H1 (cell line): ENCODE measurements at regions not wholly inside any gene's neighbourhood (a gene's known extent, or its start where the extent isn't known, plus 50 kb on each side); places are given as distances from the start of the nearest gene placed in this dataset.

Source experiments
- CTCF ChIA-PET: fragments of 300-600 bp; sonication (Branson Sonifier 250); formaldehyde crosslinking; loops from one replicate; lab custom pipeline; 2021; ENCODE audit not compliant: partially characterized antibody; lab: Charles Lee
- POLR2A ChIA-PET: fragments of 300-600 bp; sonication (Branson Sonifier 250); formaldehyde crosslinking; loops from one replicate; lab custom pipeline; 2021; ENCODE audit warnings: inconsistent platforms; ENCODE audit not compliant: partially characterized antibody; lab: Charles Lee
- DNase-seq, 2 experiments: peaks; one replicate each; pipeline versions ENCODE4 v3.0.0 to v3.0.0-alpha.2; 2010 to 2022; ENCODE audit warnings: low spot score in 2 of 2, low read depth in 1 of 2, mixed read lengths in 1 of 2
- FAIRE-seq: peaks from 2 replicates; lab custom pipeline; 2011; peaks lifted over from hg19 to GRCh38; lab: Jason Lieb, UNC
- H2AFZ ChIP-seq: 2 replicates; pipeline ENCODE4 v1.8.1; 2012; ENCODE audit warnings: low read length, inconsistent platforms
- H2AK5ac ChIP-seq: 2 replicates; pipeline ENCODE4 v1.6.1; 2013; ENCODE audit warnings: low read depth, low read length
- H2BK120ac ChIP-seq: replicated peaks from 2 replicates; pipeline ENCODE3; 2013; ENCODE audit warnings: low read depth, low read length, inconsistent platforms
- H2BK12ac ChIP-seq: 2 replicates; pipeline ENCODE4 v1.6.1; 2013; ENCODE audit warnings: low read depth, low read length
- H2BK15ac ChIP-seq: 2 replicates; pipeline ENCODE4 v1.6.1; 2013; ENCODE audit warnings: low read length
- H2BK20ac ChIP-seq: 2 replicates; pipeline ENCODE4 v1.6.1; 2013; ENCODE audit warnings: low read length
- H2BK5ac ChIP-seq: 2 replicates; pipeline ENCODE4 v1.6.1; 2013; ENCODE audit warnings: low read depth, low read length
- H3K14ac ChIP-seq: 2 replicates; pipeline ENCODE4 v1.6.1; 2013; ENCODE audit warnings: inconsistent platforms; ENCODE audit not compliant: insufficient read length
- H3K18ac ChIP-seq: 2 replicates; pipeline ENCODE4 v1.6.1; 2013; ENCODE audit warnings: low read length; ENCODE audit errors: extremely low read depth
- H3K23ac ChIP-seq: 2 replicates; pipeline ENCODE4 v1.6.1; 2013; ENCODE audit warnings: inconsistent platforms; ENCODE audit not compliant: insufficient read length
- H3K23me2 ChIP-seq: 2 replicates; pipeline ENCODE4 v1.6.1; 2013; ENCODE audit warnings: low read depth, low read length
- H3K27ac ChIP-seq: 2 replicates; pipeline ENCODE4 v1.6.1; 2011; ENCODE audit warnings: low read depth, low read length, inconsistent platforms
- H3K27me3 ChIP-seq, 4 experiments: replicated peaks in 1 of 4; 1 replicate in 1 of 4; 2 replicates in 3 of 4; pipeline versions ENCODE4 v1.6.1 to v1.8.1; 2011 to 2013; ENCODE audit warnings: low read length in 3 of 4, mild to moderate bottlenecking in 3 of 4, inconsistent platforms in 2 of 4, mixed read lengths in 2 of 4, moderate library complexity in 1 of 4; ENCODE audit not compliant: control insufficient read depth in 3 of 4, insufficient read depth in 3 of 4; ENCODE audit errors: extremely low read depth in 1 of 4
- H3K36me3 ChIP-seq, 4 experiments: 2 replicates each; pipeline versions ENCODE4 v1.6.1 to v1.8.1; 2011 to 2013; ENCODE audit warnings: mild to moderate bottlenecking in 4 of 4, low read length in 3 of 4, moderate library complexity in 2 of 4, control low read depth in 1 of 4, inconsistent platforms in 1 of 4; ENCODE audit not compliant: insufficient read depth in 4 of 4, control insufficient read depth in 2 of 4
- H3K4ac ChIP-seq: replicated peaks from 2 replicates; pipeline ENCODE3; 2013; ENCODE audit warnings: low read length, low read depth, mixed read lengths, inconsistent platforms; ENCODE audit not compliant: insufficient read length
- H3K4me1 ChIP-seq, 4 experiments: replicated peaks in 1 of 4; 1 replicate in 1 of 4; 2 replicates in 3 of 4; pipeline versions ENCODE4 v1.6.1 to v1.8.1; 2011 to 2013; ENCODE audit warnings: low read length in 3 of 4, inconsistent platforms in 2 of 4, mixed read lengths in 1 of 4; ENCODE audit not compliant: insufficient read depth in 4 of 4, control insufficient read depth in 3 of 4
- H3K4me2 ChIP-seq, 2 experiments: 2 replicates each; pipeline versions ENCODE4 v1.6.1 to v1.8.1; 2011 to 2013; ENCODE audit warnings: low read depth in 2 of 2, low read length in 2 of 2, control low read depth in 1 of 2, inconsistent platforms in 1 of 2, mild to moderate bottlenecking in 1 of 2; ENCODE audit not compliant: insufficient read depth in 1 of 2
- H3K4me3 ChIP-seq, 4 experiments: fragments of 200-600, 300-600 bp in 1 of 4; sonication (generic), shearing (Covaris generic), sonication (Bioruptor Twin) in 1 of 4; 2 replicates each; pipeline versions ENCODE4 v1.5.1 to v1.8.1; 2011 to 2016; ENCODE audit warnings: low read length in 4 of 4, low read depth in 3 of 4, control low read depth in 2 of 4, inconsistent platforms in 2 of 4, mild to moderate bottlenecking in 2 of 4, mixed read lengths in 1 of 4, moderate library complexity in 1 of 4; ENCODE audit not compliant: insufficient read depth in 2 of 4; ENCODE audit errors: extremely low read depth in 1 of 4
- H3K56ac ChIP-seq: replicated peaks from 2 replicates; pipeline ENCODE3; 2013; ENCODE audit warnings: low read depth, mild to moderate bottlenecking, mixed read lengths, low read length, inconsistent platforms; ENCODE audit not compliant: insufficient read length
- H3K79me1 ChIP-seq: 2 replicates; pipeline ENCODE4 v1.6.1; 2013; ENCODE audit warnings: low read depth, low read length, control low read depth
- H3K79me2 ChIP-seq, 2 experiments: 2 replicates each; pipeline versions ENCODE4 v1.6.1 to v1.8.1; 2012 to 2013; ENCODE audit warnings: low read length in 2 of 2, mild to moderate bottlenecking in 2 of 2, inconsistent platforms in 1 of 2; ENCODE audit not compliant: insufficient read depth in 2 of 2, control insufficient read depth in 1 of 2
- H3K9ac ChIP-seq, 4 experiments: replicated peaks in 1 of 4; 1 replicate in 1 of 4; 2 replicates in 3 of 4; pipeline versions ENCODE4 v1.6.1 to v1.8.1; 2011 to 2013; ENCODE audit warnings: low read depth in 3 of 4, low read length in 3 of 4, control low read depth in 2 of 4, mild to moderate bottlenecking in 2 of 4, moderate library complexity in 2 of 4, inconsistent platforms in 1 of 4; ENCODE audit errors: extremely low read depth in 1 of 4
- H3K9me3 ChIP-seq, 2 experiments: 2 replicates each; pipeline versions ENCODE4 v1.6.1 to v1.8.1; 2012 to 2013; ENCODE audit warnings: mild to moderate bottlenecking in 2 of 2, moderate library complexity in 2 of 2, control low read depth in 1 of 2, inconsistent platforms in 1 of 2, low read depth in 1 of 2, low read length in 1 of 2, mixed read lengths in 1 of 2; ENCODE audit not compliant: insufficient read depth in 2 of 2
- H4K20me1 ChIP-seq, 2 experiments: replicated peaks in 1 of 2; 2 replicates each; pipeline versions ENCODE3 to v1.8.1; 2011 to 2013; ENCODE audit warnings: inconsistent platforms in 2 of 2, low read length in 2 of 2, mild to moderate bottlenecking in 1 of 2; ENCODE audit not compliant: insufficient read depth in 2 of 2, control insufficient read depth in 1 of 2
- H4K5ac ChIP-seq: 2 replicates; pipeline ENCODE4 v1.6.1; 2013; ENCODE audit warnings: low read length, low read depth, mixed read lengths, inconsistent platforms; ENCODE audit not compliant: insufficient read length
- H4K8ac ChIP-seq: 2 replicates; pipeline ENCODE4 v1.8.0; 2013; ENCODE audit warnings: mild to moderate bottlenecking, moderate library complexity, low read length, inconsistent platforms; ENCODE audit not compliant: insufficient read depth; ENCODE audit errors: extremely low read depth
- H4K91ac ChIP-seq: replicated peaks from 2 replicates; pipeline ENCODE3; 2013; ENCODE audit warnings: low read length, mixed read lengths, inconsistent platforms; ENCODE audit not compliant: insufficient read length
- BCL11A ChIP-seq, 2 experiments: IDR thresholded peaks; one replicate each; pipeline ENCODE4 v1.6.1; 2011; ENCODE audit warnings: low read depth in 2 of 2, low read length in 2 of 2, mild to moderate bottlenecking in 2 of 2
- BRCA1 ChIP-seq: IDR thresholded peaks from 2 replicates; pipeline ENCODE4 v1.6.1; 2012; ENCODE audit warnings: low read depth, low read length, improper control_type of control experiment
- EZH2 ChIP-seq: fragments of 200-600 bp; sonication (generic); IDR thresholded peaks from 2 replicates; pipeline ENCODE4 v1.7.1; 2012; ENCODE audit warnings: low read depth, mild to moderate bottlenecking, moderate library complexity, low read length, inconsistent platforms; ENCODE audit not compliant: severe bottlenecking
- POU5F1 ChIP-seq: IDR thresholded peaks from 2 replicates; pipeline ENCODE4 v1.6.1; 2011; ENCODE audit warnings: low read depth, mild to moderate bottlenecking, low read length, moderate library complexity
- RXRA ChIP-seq: IDR thresholded peaks from 2 replicates; pipeline ENCODE4 v1.6.1; 2011; ENCODE audit warnings: low read depth, mild to moderate bottlenecking, low read length, moderate library complexity; ENCODE audit not compliant: insufficient read depth
- SUZ12 ChIP-seq: fragments of 200-600 bp; sonication (generic); IDR thresholded peaks from 2 replicates; pipeline ENCODE4 v1.6.1; 2012; ENCODE audit warnings: mild to moderate bottlenecking, inconsistent platforms, low read length, moderate library complexity, mixed read lengths
- TAF1 ChIP-seq: IDR thresholded peaks from 2 replicates; pipeline ENCODE4 v1.6.1; 2011; ENCODE audit warnings: mild to moderate bottlenecking, low read depth, low read length
- WGBS, 2 experiments: shearing (Covaris generic) in 1 of 2; methylation state at CpG; one replicate each; pipeline versions ENCODE4 v1.1.6 to v1.1.7; 2013 to 2015; ENCODE audit warnings: low lambda C conversion rate in 2 of 2, mixed read lengths in 2 of 2, inconsistent platforms in 1 of 2, low coverage in 1 of 2, missing lambda C conversion rate in 1 of 2; ENCODE audit not compliant: insufficient replicate concordance in 2 of 2, insufficient coverage in 1 of 2, insufficient read length in 1 of 2; ENCODE audit errors: extremely low coverage in 1 of 2, missing lambda C conversion rate in 1 of 2; 5-methylcytosine and 5-hydroxymethylcytosine counted together

GRCh38 chr2:78925258-78925657 lies 100.2 kb upstream of the REG3G start:
- H3K56ac ChIP-seq: no peak overlapping the region
- no peak overlapping the region for H3K14ac ChIP-seq
- H2AFZ ChIP-seq: no peak overlapping the region
- H3K18ac ChIP-seq: no peak overlapping the region
- no peak overlapping the region for H2BK20ac ChIP-seq
- no peaks in the 10 kb centered on the region for H3K36me3 ChIP-seq
- no peak overlapping the region for H3K23ac ChIP-seq
- ChIA-PET CTCF (no interaction called here), POLR2A (no interaction called here)
- H2BK5ac ChIP-seq: no peak overlapping the region
- H3K4ac ChIP-seq: no peak overlapping the region
- no peak overlapping the region for H3K27ac ChIP-seq
- no peak overlapping the region for H4K91ac ChIP-seq
- no peak for FAIRE-seq
- no peak overlapping the region for H2BK120ac ChIP-seq
- H3K23me2 ChIP-seq: no peaks in the 10 kb centered on the region
- H4K5ac ChIP-seq: no peak overlapping the region
- WGBS, 2 experiments: 90% methylated on average over 2 of the region's 2 CpGs; no CpG with 5 or more reads in 1 of the 2 experiments
- H3K4me2 ChIP-seq: no peak overlapping the region
- H3K79me2 ChIP-seq: no peaks in the 10 kb centered on the region
- H2BK12ac ChIP-seq: no peak overlapping the region
- no peak overlapping the region for H2AK5ac ChIP-seq
- H3K9me3 ChIP-seq: no peaks in the 10 kb centered on the region
- no peak for DNase-seq
- no peak overlapping the region for H3K9ac ChIP-seq
- H4K20me1 ChIP-seq: no peaks in the 10 kb centered on the region
- H3K4me1 ChIP-seq: no peaks in the 10 kb centered on the region
- no peak overlapping the region for H4K8ac ChIP-seq
- H2BK15ac ChIP-seq: no peak overlapping the region
- no peak overlapping the region for H3K4me3 ChIP-seq
- no peaks in the 10 kb centered on the region for H3K27me3 ChIP-seq
- H3K79me1 ChIP-seq: no peaks in the 10 kb centered on the region
- TF ChIP-seq EZH2 (no peak), RXRA (no peak), BRCA1 (no peak), BCL11A (IDR thresholded peaks at IDR 0.05; ENCODE audit: low read depth in 2 of 2, low read length in 2 of 2) (no peak), TAF1 (no peak), POU5F1 (no peak), SUZ12 (no peak)
